GM13976 (cell line): ENCODE measurements at regions not wholly inside any gene's neighbourhood (a gene's known extent, or its start where the extent isn't known, plus 50 kb on each side); places are given as distances from the start of the nearest gene placed in this dataset.

Experiments
- DNase-seq: peaks from one replicate; pipeline ENCODE4 v3.0.0; 2012; ENCODE audit warnings: low spot score
- CTCF ChIP-seq: IDR thresholded peaks from 2 replicates; pipeline ENCODE4 v1.5.1; 2012; ENCODE audit warnings: borderline replicate concordance, mild to moderate bottlenecking; ENCODE audit not compliant: insufficient read depth; ENCODE audit errors: extremely low read depth, missing control alignments, control extremely low read depth
- in situ Hi-C: fragments of 300-500 bp; cut with MboI; formaldehyde crosslinking; loops from one replicate; pipeline ENCODE4 v1.12.0; 2022; ENCODE audit warnings: low sequenced_read_pairs, mixed read lengths, inconsistent platforms; ENCODE audit not compliant: unreplicated experiment

- DNase-seq = no peak
- TF ChIP-seq CTCF = no peak
- in situ Hi-C loops = no loop called here
Measured at GRCh38 chr12:28601570-28602058, 411.4 kb downstream of the CCDC91 start.

GRCh38 chr12:28602786-28603185 is 412.5 kb downstream of the CCDC91 start:
- DNase-seq = no peak
- TF ChIP-seq CTCF = no peak
- in situ Hi-C loops = no loop called here

DNA sequence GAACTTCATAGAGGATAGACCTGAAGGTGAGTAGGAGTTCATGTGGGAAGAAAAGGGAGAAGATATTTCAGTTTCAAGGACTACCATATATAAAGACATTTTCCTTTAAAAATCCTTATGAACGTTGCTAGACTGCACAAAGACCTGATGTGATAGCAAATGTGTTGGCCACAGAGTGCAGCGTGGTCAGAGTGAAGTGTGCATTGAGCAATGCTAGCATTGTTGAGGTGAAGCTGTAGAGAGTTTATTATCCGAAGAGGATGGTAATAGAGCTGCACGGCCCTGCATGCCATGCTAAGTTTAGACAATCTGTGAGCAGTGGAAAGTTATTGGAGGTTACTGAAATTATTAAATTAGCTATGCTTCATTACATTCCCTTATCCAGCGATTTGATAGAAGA is 413.0 kb downstream of the CCDC91 start:
- no peak for TF ChIP-seq CTCF
- in situ Hi-C loops = no loop called here
- DNase-seq = no peak

DNA sequence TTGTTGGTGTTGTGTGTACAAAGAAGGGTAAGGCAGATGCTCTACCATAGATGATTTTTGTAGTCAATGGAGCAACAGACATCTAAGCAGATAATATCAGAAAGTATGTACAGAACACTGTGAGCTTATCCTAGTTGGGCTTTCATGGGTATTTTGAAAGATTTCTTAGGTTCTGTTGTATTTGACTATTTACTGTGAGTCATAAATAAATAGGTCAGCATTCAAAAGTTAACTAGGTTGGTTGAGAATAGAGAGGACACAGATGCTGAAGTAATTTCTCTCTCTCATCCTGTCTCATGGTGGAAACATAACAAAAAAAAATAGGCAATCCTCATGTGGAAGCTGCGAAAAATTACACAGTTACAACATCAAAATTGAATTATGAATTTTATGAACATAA is 413.5 kb downstream of the CCDC91 start:
- in situ Hi-C loops = no loop called here
- DNase-seq = no peak
- TF ChIP-seq CTCF = no peak

DNA sequence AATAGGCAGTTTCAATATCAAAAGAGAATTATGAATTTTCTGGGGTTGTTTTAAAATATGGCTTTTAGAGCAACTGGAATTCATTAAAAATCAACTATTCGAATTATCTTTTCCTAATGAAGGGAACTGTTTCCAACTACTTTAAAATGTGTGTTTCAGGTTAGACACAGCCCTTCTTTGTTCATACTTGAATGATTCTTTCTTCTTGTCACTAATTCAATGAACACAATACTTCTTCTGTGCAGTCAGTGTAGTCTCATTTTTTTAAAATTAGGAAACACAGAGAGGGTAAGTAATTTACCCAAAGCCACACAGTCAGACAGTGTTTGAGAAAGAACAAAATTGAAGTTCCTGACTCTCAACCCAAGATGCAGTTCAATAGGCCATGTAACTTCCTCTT is 414.0 kb downstream of the CCDC91 start:
- in situ Hi-C loops = no loop called here
- no peak for DNase-seq
- TF ChIP-seq CTCF = no peak

GRCh38 chr12:28606967-28607557 is 416.8 kb downstream of the CCDC91 start:
- in situ Hi-C loops = no loop called here
- no peak for DNase-seq
- no peak for TF ChIP-seq CTCF
